Stimulated activated CD8-positive, alpha-beta memory T cell treated with anti-CD3 and anti-CD28 coated beads, Interleukin-15, amount 100 ng/mL, for 4 hours (primary cell): ENCODE measurements at regions not wholly inside any gene's neighbourhood (a gene's known extent, or its start where the extent isn't known, plus 50 kb on each side); places are given as distances from the start of the nearest gene placed in this dataset.
"Not testable (repeated sequence)": the region's sequence is repeated elsewhere in the genome, so short reads cannot be mapped to it uniquely, and the experiment has no call there.

ENCODE experiments used
- DNase-seq, 2 donors: peaks; one replicate each; pipeline ENCODE4 v3.0.0-alpha.2; 2020; ENCODE audit warnings: low read depth in 2 of 2

DNA sequence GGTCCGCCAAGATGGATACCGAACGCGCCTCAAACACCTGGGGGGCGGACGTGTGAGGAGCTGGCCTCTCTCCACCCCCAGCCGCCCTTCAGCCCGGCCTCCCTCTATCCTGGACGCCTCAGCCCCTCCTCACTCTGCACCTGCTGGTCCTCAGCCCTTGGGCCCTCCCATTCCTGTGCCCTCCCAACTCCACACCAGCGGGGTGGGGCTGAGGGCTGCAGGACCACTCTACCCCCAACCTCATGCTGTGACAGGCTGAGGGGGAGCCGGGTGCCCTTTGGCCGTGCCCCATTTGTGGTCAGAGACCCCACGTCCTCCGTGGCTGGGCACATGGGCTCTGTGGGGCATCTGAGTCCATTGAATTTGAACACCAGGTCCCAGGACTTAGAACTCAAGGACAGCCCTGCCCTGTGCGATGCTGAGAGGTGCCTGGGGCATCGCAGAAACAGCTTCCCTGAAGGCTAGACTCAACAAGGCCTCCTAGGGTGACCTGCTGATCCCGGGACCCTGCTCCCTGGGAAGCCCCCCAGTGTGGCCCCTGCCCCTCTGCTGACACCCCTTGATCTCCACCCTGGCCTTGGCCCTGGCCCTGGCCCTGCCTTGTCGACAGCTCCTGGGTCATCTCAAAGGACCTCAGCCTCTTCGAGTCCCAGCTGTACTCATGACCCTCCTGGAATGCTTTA is 82.0 kb upstream of the SFSWAP start:
- DNase-seq: no peak

GRCh38 chr12:131631230-131631629 is 79.7 kb upstream of the SFSWAP start:
- no peak for DNase-seq

GRCh38 chr12:131631889-131632651 is 78.8 kb upstream of the SFSWAP start:
- not testable (repeated sequence) for DNase-seq

DNA sequence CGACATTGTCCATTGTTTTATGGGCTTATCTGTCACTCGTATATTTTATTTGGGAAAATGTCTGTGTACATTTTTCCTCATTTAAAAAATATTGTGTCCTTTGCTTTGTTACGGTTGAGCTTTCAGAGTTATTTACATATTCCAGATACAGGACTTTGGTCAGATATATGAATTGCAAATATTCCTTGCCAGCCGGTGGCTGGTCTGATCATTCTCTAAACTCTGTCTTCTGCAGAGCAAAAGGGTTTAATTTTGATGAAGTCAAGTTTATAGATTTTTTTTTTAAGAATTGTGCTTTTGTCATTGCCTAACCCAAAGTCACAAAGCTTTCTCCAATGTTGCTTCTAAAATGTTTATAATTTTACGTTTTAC is 78.3 kb upstream of the SFSWAP start:
- DNase-seq: not testable (repeated sequence)

DNA sequence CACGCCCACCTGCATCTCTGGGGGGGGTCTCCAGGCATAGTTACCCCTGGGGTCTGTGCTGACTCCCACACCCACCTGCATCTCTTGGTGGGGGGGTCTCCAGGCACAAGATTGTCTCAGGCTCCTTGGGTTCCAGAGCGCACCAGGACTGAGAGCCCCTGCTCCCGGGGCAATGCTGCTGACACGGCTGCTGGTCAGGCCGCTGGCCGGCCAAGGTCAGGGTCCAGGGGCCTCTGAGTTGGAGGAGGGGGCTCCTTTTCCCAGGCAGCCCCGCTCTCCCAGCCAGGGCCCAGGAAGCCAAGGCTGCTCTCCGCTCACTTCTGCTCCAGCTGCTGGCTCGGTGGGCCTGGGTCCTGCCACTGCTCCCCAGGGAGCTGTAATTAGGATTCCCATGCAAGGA is 77.3 kb upstream of the SFSWAP start:
- DNase-seq: not testable (repeated sequence)

GRCh38 chr12:131634037-131634436 is 76.9 kb upstream of the SFSWAP start:
- DNase-seq: no peak

GRCh38 chr12:131635012-131635411 is 75.9 kb upstream of the SFSWAP start:
- DNase-seq: not testable (repeated sequence)

GRCh38 chr12:131635491-131636122 is 75.3 kb upstream of the SFSWAP start:
- DNase-seq: no peak

DNA sequence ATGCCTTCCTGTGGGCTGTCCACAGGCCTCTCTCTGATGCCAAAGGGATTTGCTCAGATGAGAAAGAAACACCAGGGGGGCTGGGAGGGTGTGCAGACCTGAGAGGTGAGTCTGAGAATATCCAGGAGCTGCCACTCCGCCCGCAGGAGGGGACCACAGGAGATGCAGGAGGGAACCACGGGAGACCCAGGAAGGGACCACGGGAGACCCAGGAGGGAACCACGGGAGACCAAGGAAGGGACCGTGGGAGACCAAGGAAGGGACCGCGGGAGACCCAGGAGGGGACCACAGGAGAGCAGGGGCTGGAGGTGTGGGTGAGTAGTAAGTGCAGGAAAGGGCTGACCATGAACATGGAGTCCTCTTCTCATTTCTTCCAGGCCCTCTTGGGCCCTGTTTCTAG is 74.6 kb upstream of the SFSWAP start:
- DNase-seq: no peak

DNA sequence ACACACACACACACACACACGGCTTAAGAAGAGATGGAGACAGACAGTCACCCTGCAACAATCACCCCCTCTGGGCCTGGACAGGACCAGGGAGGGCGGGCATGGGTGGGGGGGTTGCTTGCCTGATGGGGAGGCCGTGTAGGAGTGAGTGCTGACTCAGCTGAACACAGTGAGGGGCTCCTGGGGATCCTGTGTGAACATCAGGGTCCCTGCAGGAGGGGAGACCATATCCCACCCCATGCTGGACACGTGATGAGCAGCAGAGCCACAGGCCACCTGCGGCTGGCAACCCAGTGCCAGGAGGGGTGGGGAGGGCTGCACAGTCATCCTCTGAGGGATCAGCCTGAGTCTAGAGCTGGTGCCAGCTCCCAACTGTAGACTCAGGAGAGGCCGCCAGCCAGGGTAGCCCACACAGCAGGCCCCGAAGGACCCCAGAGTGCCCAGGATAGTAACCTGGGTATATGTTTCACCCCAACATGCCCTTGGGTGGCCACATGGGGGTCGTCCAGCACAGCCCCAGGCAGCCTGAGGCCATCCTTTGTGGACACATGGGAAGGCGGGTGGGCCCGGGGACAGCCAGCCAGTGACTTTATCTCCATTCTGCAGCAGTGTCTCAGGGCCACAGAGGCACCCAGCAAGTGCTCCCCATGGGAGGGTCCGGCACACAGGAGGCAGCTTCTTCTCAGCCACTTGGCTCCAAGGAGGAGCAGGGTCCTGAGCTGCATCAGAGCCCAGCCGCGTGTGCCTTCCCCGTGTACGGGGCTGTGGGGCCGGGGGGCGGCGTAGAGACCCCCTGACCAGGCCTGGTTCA is 73.7 kb upstream of the SFSWAP start:
- no peak for DNase-seq

DNA sequence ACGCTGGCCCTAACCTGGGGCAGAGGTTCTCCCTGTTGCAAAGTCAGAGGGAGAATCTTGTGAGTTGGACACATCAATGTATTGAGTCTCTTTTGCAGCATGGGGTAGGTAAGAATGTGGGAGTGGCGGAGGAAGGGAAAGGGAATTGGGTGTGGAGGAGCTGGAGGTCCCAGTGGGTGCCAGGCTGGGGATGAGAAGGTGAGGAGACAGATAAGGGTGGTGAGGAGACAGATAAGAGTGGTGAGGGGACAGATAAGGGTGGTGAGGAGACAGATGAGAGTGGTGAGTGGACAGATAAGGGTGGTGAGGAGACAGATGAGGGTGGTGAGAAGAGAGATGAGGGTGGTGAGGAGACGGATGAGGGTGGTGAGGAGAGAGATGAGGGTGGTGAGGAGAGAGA is 72.9 kb upstream of the SFSWAP start:
- DNase-seq: no peak

GRCh38 chr12:131639270-131639940 is 71.5 kb upstream of the SFSWAP start:
- DNase-seq: no peak

GRCh38 chr12:131640525-131640924 is 70.4 kb upstream of the SFSWAP start:
- DNase-seq: no peak

- no peak for DNase-seq
Observed at GRCh38 chr12:131641315-131641714, 69.6 kb upstream of the SFSWAP start.

- DNase-seq: no peak
Observed at GRCh38 chr12:131642101-131642540, 68.8 kb upstream of the SFSWAP start.

DNA sequence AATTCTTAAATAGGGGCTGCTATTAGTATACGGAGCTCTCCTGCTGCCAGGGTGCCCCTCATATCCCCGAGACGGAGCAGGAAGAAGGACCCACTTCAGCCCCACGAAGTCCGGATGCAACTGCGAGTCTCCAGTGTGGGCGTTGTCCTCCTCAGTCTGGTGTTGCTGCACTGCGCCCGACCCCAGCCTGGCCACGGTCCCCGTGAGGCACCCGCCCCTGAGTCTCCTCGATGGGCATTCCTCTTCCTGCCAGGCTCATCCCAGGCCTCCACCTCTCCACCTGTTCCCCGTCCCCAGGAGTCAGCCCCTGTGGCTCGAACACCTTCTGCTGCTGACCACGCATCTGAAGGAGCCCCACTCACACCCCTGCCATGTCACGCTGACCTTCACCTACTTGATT is 68.1 kb upstream of the SFSWAP start:
- DNase-seq: no peak

DNA sequence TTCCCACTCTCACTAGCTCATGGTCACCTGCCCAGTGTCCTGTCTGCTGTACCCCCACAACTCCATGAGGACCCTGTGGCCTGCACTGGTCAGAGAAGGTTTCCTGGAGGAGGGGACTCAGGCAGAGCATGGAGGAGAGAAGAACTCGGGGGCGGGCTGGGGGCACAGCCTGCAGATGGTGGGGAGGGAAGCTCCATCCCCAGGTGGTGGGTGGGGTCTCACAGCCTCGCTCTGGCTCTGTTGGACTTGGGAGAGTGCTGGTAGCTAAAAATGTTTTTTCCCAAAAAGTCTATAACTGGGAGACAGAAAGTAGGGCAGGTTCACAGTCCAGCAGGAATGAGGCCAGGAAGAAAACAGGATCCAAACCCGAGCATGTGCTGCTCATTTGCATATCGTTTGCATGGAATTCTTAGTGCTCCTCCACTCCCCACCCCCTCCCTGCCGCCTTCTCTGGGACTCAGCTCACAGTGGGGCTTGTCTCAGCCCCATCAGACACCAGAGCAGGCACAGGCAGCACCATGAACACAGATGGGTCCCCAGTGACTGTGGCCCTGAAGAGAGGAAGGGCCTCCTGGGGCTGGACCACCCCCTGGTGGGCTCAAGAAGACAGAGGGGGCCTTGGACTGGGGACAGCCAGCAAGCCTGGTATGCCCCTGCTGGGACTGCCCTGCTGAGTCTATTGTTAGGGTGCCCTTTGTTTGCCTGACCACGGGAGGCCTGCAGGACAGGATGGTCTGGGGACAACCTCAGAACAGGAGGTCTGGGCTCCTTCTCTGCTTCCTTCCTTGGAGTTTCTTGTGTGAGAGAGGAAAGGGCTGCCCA is 67.0 kb upstream of the SFSWAP start:
- DNase-seq: no peak

DNA sequence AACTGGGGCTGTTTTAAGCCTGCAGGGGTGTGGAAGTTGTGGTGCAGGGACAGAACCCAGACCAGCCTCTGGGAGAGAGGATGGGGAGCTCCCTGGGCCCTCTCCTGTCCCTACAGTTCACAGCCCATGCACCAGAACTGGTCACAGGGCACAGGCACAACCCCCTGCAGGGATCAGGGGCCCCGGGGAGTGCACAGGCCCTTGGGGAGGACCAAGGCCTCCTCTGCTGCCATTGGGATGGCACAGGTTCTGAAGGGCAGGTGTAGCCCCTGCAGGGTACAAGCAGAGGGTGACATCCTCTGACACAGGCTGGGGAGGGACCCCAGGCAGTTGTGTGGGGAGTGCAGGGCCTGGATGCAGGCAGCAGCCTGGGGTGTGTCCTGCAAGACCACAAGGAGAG is 66.4 kb upstream of the SFSWAP start:
- DNase-seq: no peak

DNA sequence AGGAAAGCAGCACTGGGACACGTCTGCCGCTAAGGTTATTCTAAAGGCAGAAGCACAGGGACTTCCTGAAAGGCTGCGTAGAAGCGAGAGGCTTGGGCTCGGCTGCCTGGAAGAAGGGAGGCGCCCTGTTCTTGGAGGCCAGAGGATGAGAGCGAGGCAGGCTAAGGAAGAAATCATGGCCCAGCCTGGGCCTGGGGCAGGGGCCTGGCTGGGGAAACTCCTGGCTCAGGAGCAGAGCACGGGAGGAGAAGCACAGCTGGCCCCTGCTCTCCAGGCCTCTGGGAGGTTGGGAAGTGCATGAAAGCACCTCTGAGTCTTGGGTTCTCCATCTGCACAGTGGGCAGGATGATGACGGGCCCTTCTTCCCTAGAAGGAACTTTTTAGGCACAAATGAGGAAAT is 66.0 kb upstream of the SFSWAP start:
- DNase-seq: not testable (repeated sequence)

DNA sequence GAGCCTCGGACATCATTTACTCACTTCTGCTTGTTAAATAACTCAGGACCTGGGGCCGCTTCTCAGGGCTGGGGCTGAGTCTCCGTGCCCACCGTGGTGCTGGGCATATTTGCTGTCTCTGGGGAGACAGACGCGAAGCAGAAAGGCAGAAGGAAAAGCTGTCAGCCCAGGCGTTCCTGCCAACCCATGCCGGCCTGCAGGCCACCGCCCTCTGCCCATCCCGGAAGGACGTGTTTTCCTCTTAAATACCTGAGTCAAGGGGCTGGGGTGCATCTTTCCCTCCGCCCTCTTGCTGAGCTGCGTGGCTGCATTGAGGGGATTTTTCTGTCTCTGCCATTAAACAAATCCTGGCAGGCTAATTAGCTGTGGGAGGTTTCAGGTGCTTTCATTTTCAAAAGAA is 65.3 kb upstream of the SFSWAP start:
- DNase-seq: not testable (repeated sequence)

GRCh38 chr12:131646444-131646843 is 64.4 kb upstream of the SFSWAP start:
- DNase-seq: not testable (repeated sequence)
